NCI-H146 treated with DMSO at 0.1 percent for 48 hours (cell line): ENCODE measurements at regions not wholly inside any gene's neighbourhood (a gene's known extent, or its start where the extent isn't known, plus 50 kb on each side); places are given as distances from the start of the nearest gene placed in this dataset.
"Not testable (repeated sequence)": the region's sequence is repeated elsewhere in the genome, so short reads cannot be mapped to it uniquely, and the experiment has no call there.

ENCODE experiments used
- DNase-seq: peaks from one replicate; lab custom pipeline; 2025; ENCODE audit not compliant: unreplicated experiment; lab: John Stamatoyannopoulos, UW

DNA sequence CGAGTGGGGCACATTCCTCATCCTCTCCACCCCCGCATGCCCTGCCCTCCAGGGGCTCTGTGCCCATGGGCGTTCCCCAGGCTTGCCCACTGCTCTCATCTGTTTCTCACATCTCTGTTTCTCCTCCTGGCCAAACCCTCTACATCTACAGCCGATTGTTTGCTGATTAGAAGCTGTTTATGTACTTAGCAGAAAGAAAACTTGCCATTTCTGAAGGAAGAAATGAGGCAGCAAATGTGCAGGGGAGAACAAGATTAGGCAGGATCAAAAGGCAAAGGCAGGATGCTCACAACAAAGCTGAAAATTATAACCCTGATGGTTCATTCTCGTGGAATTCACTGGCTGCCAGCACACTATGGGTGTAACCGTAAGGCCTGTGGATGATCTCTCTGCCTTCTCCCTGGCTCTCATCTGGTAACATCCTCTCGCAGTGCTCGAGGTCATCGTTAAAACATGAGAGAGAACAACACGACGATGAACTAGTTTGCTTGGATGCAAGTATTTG lies 111.6 kb upstream of the KLF14 start:
- no peak for DNase-seq

DNA sequence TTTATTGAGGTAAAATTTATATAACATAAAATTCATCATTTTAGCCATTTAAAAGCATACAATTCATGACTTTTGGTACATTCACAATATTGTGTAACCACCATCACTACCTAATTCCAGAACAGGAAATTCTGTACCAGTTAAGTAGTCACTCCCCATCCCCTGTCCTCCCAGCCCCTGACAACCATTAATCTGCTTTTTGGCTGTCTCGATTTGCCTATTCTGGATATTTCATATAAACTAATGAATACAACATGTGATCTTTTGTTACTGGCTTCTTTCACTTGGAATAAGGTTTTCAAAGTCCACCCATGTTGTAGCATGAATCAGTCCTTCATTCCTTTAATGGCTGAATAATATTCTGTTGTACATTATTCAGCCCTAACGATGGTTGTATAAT lies 115.6 kb upstream of the KLF14 start:
- DNase-seq = no peak

DNA sequence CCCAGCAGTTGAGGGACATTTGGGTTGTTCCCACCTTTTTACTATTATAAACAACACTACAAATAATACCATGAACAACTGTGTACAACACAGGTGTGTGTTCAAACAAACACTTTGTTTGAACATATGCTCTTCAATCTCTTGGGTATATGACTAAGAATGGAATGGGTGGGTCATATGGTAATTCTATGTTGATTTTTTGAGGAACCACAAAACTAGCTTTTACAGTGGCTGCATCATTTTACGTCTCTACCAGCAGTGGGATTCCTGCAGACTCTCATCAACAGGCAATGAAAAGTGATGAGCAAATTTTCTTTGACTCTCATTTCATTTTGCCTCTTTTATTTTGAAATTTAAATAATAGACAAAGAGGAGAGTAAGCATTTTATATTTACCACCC lies 116.9 kb upstream of the KLF14 start:
- no peak for DNase-seq

DNA sequence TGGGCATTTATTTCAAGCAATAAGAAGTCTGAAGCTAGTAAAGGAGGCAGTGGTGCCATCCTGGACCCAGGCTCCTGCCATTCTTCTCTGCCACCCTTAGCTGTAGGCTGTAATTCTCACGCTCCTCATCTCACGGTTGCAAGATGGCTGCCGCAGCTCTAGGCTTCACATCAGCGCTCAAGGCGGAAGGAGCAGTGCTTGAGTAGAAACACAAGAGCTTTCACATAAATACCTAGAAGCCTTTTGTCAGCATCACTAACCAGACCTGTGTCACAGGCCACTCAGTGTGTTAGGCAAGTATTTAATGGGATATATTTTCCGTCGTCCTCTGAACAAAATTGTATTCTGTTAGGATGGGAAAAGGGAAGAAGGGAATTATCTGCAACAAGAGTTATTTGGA lies 118.9 kb upstream of the KLF14 start:
- DNase-seq = no peak

DNA sequence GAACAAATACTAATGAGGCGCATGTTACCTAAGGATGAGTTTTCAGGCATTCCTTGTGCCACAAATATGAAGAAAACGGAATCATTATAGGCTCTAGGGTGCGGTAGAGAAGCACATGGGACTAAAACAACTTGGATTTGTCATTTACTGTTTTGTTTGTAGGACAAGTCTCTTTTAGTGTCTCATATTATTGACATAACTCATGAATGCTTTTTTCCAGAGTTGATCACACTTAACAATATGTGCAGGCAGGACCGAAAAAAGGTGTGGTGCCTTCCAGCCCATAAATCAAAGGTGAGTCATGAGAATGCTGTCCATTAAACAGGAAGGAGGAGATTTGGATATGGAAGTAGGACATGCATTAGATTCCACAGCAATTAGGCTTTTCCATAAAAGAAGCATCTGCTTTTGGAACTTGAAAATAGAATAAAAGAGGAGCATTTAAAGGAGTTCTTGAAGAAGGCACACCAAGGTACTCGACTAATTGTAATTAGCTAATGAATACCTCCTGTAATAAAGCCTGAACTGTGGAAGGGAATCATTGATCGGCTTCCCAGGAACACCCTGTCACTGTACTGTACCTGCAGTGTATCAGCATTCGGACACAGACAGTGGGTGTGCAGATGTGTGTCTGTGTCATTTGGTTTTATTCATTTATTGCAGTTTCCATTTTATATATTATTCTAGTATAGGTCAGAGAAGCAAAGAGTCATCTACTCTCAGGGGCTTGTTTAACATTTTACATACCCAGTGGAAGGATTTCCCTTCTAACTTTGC lies 119.7 kb upstream of the KLF14 start:
- no peak for DNase-seq

DNA sequence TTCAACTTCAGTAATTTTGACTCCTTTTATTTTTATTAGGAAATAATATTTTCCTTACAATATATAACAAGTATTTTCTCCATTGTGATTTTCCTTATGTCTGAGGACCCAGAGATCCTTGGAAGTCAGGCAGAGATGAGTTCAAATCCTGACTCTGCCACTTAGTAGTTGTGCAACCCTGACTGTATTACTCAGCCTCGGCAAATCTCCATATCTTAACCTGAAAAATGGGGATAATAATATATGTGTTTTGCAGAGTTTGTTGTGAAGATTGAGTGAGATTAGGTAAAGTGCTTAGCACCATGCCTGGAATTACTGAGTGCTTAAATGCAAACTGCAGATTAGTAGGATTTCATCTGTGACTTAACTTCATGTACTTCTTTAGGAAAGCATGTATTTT lies 120.5 kb upstream of the KLF14 start:
- no peak for DNase-seq

GRCh38 chr7:130856866-130857265 lies 122.9 kb upstream of the KLF14 start:
- DNase-seq = no peak

GRCh38 chr7:130860832-130861231 lies 126.8 kb upstream of the KLF14 start:
- not testable (repeated sequence) for DNase-seq

GRCh38 chr7:130865408-130866236 lies 131.6 kb upstream of the KLF14 start:
- DNase-seq = no peak

DNA sequence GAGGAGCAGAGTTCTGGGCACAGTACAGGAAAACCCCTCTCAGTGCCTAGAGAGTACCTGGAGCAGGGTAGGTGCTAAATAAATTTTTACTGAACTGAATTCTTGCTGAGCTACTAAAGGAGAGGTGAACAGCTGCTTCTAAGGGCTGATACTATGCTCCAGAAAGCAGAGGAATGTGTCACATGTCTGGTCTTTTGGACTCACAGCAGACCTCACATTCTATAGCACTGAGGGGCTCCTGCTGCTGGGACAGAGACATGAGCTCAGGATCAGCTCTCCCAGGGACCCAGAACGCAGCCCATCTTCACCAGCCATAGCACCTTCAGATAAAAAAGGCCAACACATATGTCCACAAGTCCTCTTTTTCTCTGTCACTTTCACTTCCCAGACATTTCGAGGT lies 133.0 kb upstream of the KLF14 start:
- DNase-seq = no peak

- no peak for DNase-seq
Measured at GRCh38 chr7:130867581-130868136, 133.7 kb upstream of the KLF14 start.

DNA sequence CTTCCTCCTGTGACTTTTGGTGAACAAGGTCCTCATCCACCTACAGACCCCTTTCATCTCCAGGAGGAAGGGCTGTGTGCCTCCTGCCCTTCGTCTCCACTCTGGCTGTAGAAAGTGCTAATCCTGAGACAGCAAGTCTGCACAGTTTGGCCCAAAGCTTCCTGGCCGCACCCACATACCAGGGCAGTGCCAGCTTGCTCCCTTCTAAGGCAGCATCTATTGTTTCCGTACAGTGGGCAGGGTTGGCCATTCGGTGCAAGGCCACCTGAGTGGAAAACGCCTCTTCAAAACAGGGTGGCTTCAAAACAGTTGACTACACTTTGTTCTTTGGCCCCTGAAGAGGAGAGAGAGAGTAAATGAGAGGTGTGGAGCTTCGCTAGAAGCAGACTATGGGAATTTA lies 134.1 kb upstream of the KLF14 start:
- no peak for DNase-seq

GRCh38 chr7:130869918-130870317 lies 135.9 kb upstream of the KLF14 start:
- no peak for DNase-seq

DNA sequence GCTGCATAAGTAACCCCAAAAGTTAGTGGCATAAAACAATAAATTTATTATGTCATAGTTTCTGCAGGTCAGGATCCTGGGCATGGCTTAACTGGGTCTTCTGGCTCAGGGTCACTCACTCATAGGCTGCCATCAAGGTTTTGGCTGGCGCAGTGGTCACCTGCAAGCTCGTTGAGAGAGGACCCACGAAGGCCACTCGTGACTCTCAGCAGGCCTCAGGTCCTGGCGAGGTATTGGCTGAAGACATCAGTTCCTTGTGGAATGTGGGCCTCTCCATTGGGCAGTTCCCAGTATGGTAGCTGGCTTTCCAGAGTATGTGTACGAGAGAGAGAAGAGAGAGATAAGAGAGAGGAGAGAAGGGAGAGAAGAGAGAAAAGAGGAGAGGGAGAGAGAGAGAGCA lies 138.3 kb upstream of the KLF14 start:
- DNase-seq = no peak

DNA sequence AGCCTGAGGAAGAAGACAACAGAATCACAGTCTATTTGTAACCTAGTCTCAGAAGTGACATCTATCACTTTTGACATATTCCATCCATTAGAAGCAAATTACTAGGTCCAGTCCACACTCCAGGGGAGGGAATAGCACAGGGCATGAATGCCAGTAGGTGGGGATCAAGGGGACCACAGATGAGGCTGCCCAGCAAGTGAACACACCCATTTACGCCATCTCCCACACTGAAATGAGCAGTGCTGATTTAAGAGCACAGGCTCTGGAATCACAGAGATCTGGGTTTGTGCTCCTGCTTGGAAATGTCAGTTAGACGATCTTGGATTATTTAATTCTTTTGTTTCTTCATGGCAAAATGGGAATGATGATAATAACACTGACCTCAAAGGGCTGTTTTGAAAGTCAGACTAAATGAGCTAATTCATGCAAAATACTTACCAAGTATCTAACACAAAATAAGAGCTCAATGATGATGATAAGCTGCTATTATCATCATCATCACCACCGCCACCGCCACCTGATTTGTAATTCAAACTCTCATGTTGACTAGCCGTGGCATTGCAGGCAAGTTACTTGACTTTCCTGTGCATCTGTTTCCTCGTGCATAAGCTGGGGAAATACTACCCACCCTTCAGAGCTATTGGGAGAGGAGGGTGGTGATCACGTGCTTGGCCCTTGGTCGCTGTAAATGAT lies 138.9 kb upstream of the KLF14 start:
- DNase-seq = no peak

DNA sequence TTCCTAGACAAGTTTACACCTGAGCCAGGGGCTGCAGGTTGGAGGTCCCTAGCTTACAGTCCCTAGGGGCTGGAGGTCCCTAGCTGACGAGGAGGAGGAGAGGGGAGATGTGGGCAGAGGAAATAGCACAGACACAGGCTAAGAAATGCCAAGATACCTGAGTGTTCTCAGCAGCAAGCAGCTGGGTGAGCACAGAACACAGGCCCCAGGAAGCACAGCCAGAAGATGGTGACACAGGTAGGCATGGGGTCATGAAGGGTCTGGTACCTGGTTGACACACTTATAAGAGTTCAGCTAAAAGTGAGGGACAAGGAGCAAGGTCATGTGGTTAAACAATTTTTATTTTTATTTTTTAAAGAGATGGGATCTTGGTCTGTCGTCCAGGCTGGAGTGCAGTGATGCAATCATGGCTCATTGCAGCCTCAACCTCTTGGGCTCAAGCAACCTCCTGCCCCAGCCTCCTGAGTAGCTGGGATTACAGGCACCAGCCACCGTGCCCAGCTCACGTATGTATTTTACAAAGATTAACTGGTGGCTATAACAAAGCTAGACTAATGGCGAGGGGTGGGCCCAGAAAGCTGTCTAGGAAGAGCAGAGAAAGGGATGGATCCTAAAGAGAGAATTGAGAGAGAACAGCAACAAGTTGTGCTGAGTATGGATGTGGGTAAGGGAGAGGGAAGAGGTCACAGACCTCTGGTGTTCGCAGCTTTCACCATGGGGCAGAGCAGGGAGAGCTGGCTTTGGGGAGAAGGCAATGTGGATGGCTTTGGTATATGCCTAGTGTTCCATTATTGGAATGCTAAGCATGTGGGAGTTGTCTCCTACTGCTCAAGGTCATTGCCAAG lies 140.3 kb upstream of the KLF14 start:
- DNase-seq = no peak

- peak; percentile 6 for DNase-seq
Measured at GRCh38 chr7:130875265-130875741, 141.3 kb upstream of the KLF14 start.

DNA sequence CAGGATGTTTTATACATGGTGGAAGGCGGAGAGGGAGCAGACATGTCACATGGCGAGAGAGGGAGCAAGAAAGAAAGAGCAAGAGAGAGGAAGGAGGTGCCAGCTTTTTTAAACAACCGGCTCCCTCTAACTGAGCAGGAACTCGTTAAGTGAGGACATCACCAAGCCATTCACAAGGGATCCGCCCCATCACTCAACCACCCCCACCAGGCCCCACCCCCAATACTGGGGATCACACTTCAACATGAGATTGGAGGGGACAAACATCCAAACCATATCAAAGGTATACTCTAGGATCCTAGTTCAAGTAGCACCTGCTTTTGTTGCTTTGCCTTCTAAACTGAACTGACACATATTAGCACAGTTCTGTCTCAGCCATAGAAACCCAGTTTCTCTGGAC lies 141.9 kb upstream of the KLF14 start:
- no peak for DNase-seq

DNA sequence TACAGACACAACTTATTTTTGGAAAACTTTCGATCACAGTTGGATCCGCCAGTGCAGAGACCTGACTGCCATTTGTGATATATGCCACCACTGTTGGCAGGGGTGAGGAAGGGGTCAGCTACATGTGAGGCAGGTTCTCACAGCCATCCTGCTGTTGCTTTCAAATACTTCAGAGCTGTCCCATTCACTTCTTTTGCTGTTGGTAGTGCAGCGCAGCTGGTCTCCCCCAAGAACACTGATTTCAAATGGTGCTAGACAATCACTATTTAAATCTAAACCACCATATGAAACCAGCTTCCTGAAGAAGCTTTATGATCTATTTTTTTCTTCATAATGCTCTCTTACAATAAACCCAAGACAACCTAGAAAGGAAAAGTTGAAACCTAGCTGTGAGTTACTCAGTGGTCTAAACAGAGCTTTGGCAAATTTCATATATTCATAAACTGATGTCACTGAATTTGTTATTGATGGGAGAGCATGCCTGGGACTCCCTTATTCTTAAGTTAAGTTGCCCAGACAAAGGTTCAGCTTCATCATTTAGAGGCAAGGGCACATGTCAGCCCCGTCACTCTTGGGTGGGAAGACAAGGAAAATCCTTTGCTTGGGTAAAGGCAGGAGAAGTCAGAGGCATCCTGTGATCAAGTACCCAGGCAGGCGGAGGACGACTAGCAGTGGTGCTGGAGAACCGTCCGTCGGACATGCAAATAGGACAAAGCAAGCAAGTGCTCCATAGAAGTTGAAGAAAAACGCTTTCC lies 143.4 kb upstream of the KLF14 start:
- DNase-seq = no peak

- no peak for DNase-seq
Measured at GRCh38 chr7:130877991-130878305, 143.9 kb upstream of the KLF14 start.
